ENCODE measurements at regions not wholly inside any gene's neighbourhood (a gene's known extent, or its start where the extent isn't known, plus 50 kb on each side); places are given as distances from the start of the nearest gene placed in this dataset.

GRCh38 chr16:5891296-5891695, 793.7 kb upstream of the EEF2KMT start:
- TF ChIP-seq CTCF (optimal IDR thresholded peaks at IDR 0.05 in 1 of 3, IDR thresholded peaks at IDR 0.05 in 1 of 3, conservative IDR thresholded peaks at IDR 0.05 in 1 of 3; ENCODE audit: extremely low read depth in 1 of 3, insufficient read depth in 2 of 3, low read length in 3 of 3) (no peak), EZH2 (IDR thresholded peaks at IDR 0.05; ENCODE audit: low read length) (no peak)

All from keratinocyte (primary cell).